ENCODE measurements at regions not wholly inside any gene's neighbourhood (a gene's known extent, or its start where the extent isn't known, plus 50 kb on each side); places are given as distances from the start of the nearest gene placed in this dataset.

- TF ChIP-seq CTCF (IDR thresholded peaks at IDR 0.05) (no peak), POLR2A (IDR thresholded peaks at IDR 0.05) (no peak), EP300 (IDR thresholded peaks at IDR 0.05) (no peak)
Measured at GRCh38 chr16:82337355-82337754, 167.3 kb upstream of the MPHOSPH6 start.
